ENCODE measurements at regions not wholly inside any gene's neighbourhood (a gene's known extent, or its start where the extent isn't known, plus 50 kb on each side); places are given as distances from the start of the nearest gene placed in this dataset.

GRCh38 chr11:109784536-109784935 lies 308.7 kb upstream of the ZC3H12C start:
- TF ChIP-seq CTCF (IDR thresholded peaks at IDR 0.05), result no peak
- TF ChIP-seq REST (IDR thresholded peaks at IDR 0.05; ENCODE audit: insufficient read depth in 1 of 2, low read depth in 2 of 2, low read length in 1 of 2), result no peak
- TF ChIP-seq SIN3A (IDR thresholded peaks at IDR 0.05; ENCODE audit: borderline replicate concordance, insufficient read depth, low read depth, low read length), result no peak
- no peak for TF ChIP-seq POLR2AphosphoS5 (IDR thresholded peaks at IDR 0.05; ENCODE audit: low read depth, low read length)

Data from Panc1 (cell line).